GM23248 (cell line): ENCODE measurements at regions not wholly inside any gene's neighbourhood (a gene's known extent, or its start where the extent isn't known, plus 50 kb on each side); places are given as distances from the start of the nearest gene placed in this dataset.

Experiments used
- EZH2 ChIP-seq: fragments of 200-600 bp; sonication (generic); IDR thresholded peaks from 2 replicates; pipeline ENCODE4 v1.6.1; 2018; ENCODE audit warnings: antibody characterized with exemption, mild to moderate bottlenecking; ENCODE audit not compliant: insufficient read depth, poor library complexity, severe bottlenecking
- EZH2phosphoT487 ChIP-seq: fragments of 200-600 bp; sonication (generic); IDR thresholded peaks from 2 replicates; pipeline ENCODE4 v1.6.1; 2018; ENCODE audit warnings: antibody characterized with exemption, moderate library complexity, mild to moderate bottlenecking, low read depth; ENCODE audit not compliant: insufficient read depth

DNA sequence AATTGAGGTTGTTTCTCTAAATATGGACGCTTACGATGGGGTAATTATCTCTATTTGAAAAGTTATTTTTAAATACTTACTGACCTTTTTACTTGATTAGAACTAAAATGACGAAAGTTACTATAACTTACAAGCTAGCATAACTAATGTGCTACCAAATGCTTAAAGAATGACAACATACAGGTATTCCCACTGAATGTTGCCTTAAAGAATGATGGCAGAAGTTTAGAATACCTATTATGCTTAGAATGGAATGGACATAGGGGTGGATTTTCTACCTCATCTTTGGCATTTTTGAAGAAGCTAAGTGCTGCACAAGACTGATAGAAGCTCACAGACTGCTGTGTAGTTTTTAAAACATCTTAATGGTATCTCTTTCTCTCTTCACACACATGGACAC is 284.8 kb downstream of the THBS2 start:
- TF ChIP-seq EZH2, result no peak
- no peak for TF ChIP-seq EZH2phosphoT487
